Progenitor cell of endocrine pancreas (in vitro differentiated cells): ENCODE measurements at regions not wholly inside any gene's neighbourhood (a gene's known extent, or its start where the extent isn't known, plus 50 kb on each side); places are given as distances from the start of the nearest gene placed in this dataset.

Source experiments
- DNase-seq: peaks from one replicate; pipeline ENCODE4 v3.0.0; 2021; ENCODE audit warnings: low spot score; ENCODE audit not compliant: unreplicated experiment
- H3K27ac Mint-ChIP-seq: 2 replicates; pipeline ENCODE4 v1.8.0; 2021; ENCODE audit warnings: mild to moderate bottlenecking, moderate library complexity, mixed read lengths
- H3K27me3 Mint-ChIP-seq: 2 replicates; pipeline ENCODE4 v1.8.0; 2021; ENCODE audit warnings: mixed read lengths
- H3K36me3 Mint-ChIP-seq: 2 replicates; pipeline ENCODE4 v1.8.0; 2022; ENCODE audit warnings: mixed read lengths; ENCODE audit not compliant: insufficient read depth
- H3K4me1 Mint-ChIP-seq: 2 replicates; pipeline ENCODE4 v1.8.0; 2021; ENCODE audit warnings: low read depth, mixed read lengths
- H3K4me3 Mint-ChIP-seq: 2 replicates; pipeline ENCODE4 v1.8.0; 2021; ENCODE audit warnings: low read depth, mild to moderate bottlenecking, moderate library complexity, mixed read lengths
- H3K9me3 Mint-ChIP-seq: 2 replicates; pipeline ENCODE4 v1.8.0; 2021; ENCODE audit warnings: low read depth, mixed read lengths
- CTCF ChIP-seq: fragments of 200-600 bp; sonication (generic); IDR thresholded peaks from one replicate; pipeline ENCODE4 v1.5.0; 2021; ENCODE audit warnings: antibody characterized with exemption, mild to moderate bottlenecking; ENCODE audit not compliant: unreplicated experiment

GRCh38 chr6:40733770-40734396 lies 146.7 kb upstream of the LRFN2 start:
- H3K9me3 Mint-ChIP-seq = no peaks in the 10 kb centered on the region
- no peaks in the 10 kb centered on the region for H3K36me3 Mint-ChIP-seq
- no peak overlapping the region for H3K27ac Mint-ChIP-seq
- H3K27me3 Mint-ChIP-seq = peaks cover 32% of the 10 kb centered on the region
- DNase-seq = no peak
- H3K4me3 Mint-ChIP-seq = no peak overlapping the region
- peaks cover 4% of the 10 kb centered on the region for H3K4me1 Mint-ChIP-seq
- no peak for TF ChIP-seq CTCF

GRCh38 chr6:40733290-40733689 lies 146.1 kb upstream of the LRFN2 start:
- Mint-ChIP-seq H3K9me3 (no peaks in the 10 kb centered on the region), H3K27me3 (peaks cover 29% of the 10 kb centered on the region), H3K27ac (no peak overlapping the region), H3K36me3 (no peaks in the 10 kb centered on the region), H3K4me3 (no peak overlapping the region), H3K4me1 (peaks cover 4% of the 10 kb centered on the region)
- no peak for TF ChIP-seq CTCF
- DNase-seq = no peak

DNA sequence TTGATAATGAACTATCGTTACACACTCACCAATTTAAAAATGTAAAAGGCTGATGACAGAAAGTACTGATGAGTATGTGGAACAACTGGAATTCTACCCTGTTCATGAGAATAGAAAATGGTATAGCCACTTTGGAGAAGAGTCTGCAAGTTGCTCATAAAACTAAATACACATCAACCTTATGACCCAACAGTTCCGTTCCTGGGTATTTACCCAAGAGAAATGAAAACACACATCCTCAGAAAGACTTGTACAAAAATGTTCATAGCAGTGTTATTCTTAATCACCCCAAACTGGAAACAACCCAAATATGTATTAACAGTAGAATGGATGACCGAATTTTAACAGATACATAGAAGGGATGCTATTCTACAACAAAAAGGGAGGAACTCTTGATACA lies 145.7 kb upstream of the LRFN2 start:
- Mint-ChIP-seq H3K9me3 (no peaks in the 10 kb centered on the region), H3K4me1 (peaks cover 5% of the 10 kb centered on the region), H3K27me3 (peaks cover 28% of the 10 kb centered on the region), H3K27ac (no peak overlapping the region), H3K36me3 (no peaks in the 10 kb centered on the region), H3K4me3 (no peak overlapping the region)
- DNase-seq = no peak
- TF ChIP-seq CTCF = no peak

DNA sequence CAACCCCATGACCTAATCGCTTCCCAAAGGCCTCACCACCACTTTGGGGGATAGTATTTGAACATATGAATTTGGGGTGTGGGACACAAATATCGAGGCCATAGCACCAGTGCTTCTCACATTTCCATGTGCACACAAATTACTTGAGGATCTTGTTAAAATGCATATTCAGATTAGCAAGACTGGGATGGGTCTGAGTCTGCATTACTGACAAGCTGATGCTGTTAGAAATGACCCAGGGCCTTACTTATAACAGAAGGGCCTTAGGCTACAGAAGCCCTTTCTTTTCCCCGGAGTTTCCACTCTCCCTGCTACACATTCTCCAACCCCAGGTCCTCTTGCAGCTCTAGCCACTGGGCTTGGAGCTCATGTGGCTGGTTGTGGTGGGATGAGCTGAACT lies 141.5 kb upstream of the LRFN2 start:
- Mint-ChIP-seq H3K4me3 (no peak overlapping the region), H3K4me1 (peaks cover 6% of the 10 kb centered on the region), H3K27me3 (peaks cover 22% of the 10 kb centered on the region), H3K9me3 (no peaks in the 10 kb centered on the region), H3K36me3 (no peaks in the 10 kb centered on the region), H3K27ac (no peak overlapping the region)
- no peak for TF ChIP-seq CTCF
- no peak for DNase-seq

DNA sequence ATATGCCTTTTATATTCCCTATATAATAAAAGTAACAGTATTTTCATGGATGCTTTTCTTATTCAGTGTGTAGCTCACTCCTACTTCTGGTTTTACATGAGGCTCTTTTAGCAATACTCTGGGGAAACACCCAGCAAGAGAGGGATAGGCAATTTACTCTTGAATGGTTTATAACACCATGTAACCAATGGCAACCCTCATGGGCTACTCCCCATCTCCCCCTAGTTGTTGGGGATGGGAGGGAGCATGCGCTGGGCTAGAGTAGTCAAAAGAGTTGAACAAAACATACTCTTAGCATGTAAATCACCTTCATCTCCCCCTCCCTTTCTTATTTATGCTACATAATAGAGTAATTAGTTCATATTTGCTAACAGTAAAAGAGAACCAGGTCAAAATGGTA lies 140.1 kb upstream of the LRFN2 start:
- H3K4me1 Mint-ChIP-seq = peaks cover 11% of the 10 kb centered on the region
- no peaks in the 10 kb centered on the region for H3K36me3 Mint-ChIP-seq
- H3K27me3 Mint-ChIP-seq = peaks cover 23% of the 10 kb centered on the region
- no peak overlapping the region for H3K27ac Mint-ChIP-seq
- no peaks in the 10 kb centered on the region for H3K9me3 Mint-ChIP-seq
- no peak for DNase-seq
- no peak overlapping the region for H3K4me3 Mint-ChIP-seq
- TF ChIP-seq CTCF = no peak
